ENCODE measurements at regions not wholly inside any gene's neighbourhood (a gene's known extent, or its start where the extent isn't known, plus 50 kb on each side); places are given as distances from the start of the nearest gene placed in this dataset.

DNA sequence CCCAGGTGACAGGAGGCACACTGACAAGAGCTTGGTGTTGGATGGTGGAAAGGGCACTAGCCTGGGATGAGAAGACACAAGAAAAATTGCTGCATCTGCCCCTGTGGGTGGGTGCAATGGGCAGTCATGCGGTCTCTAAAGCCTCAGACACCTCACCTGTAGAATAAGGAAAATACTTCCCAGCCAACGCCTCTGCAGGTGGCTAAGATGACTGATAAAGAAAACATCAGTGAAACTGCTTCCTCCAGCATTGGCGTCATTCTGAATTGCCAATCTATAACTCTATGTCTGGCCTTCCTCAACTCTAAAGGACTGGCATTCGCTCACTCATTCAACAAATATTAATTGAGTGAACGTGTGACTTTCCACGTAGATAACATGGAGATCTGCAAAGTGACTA is 100.4 kb upstream of the F3 start:
- H2BK5ac ChIP-seq (ENCODE audit: low read depth, low read length, poor library complexity) = no peak overlapping the region
- no peaks in the 10 kb centered on the region for H3K27me3 ChIP-seq (ENCODE audit: insufficient read depth, low read length)
- WGBS (ENCODE audit: extremely low coverage, insufficient coverage, insufficient read length) = no CpG with 5 or more reads among the region's 6 CpGs
- no peak overlapping the region for H3K9ac ChIP-seq (ENCODE audit: low read length)
- H3K18ac ChIP-seq (ENCODE audit: low read length) = no peak overlapping the region
- H2AK5ac ChIP-seq (ENCODE audit: low read length) = no peak overlapping the region
- H3K4ac ChIP-seq (ENCODE audit: low read depth, low read length) = no peak overlapping the region
- no peak overlapping the region for H3K4me3 ChIP-seq (ENCODE audit: low read depth, low read length)
- no peak overlapping the region for H3K4me2 ChIP-seq (ENCODE audit: low read length)
- H3K4me1 ChIP-seq (ENCODE audit: control insufficient read depth in 1 of 2, insufficient read depth in 2 of 2, low read length in 2 of 2) = peaks cover 7 to 9% of the 10 kb centered on the region in 2 experiments
- no peak overlapping the region for H2BK120ac ChIP-seq (ENCODE audit: insufficient read depth, low read length, poor library complexity)
- H2BK12ac ChIP-seq (ENCODE audit: low read length) = no peak overlapping the region
- H3K36me3 ChIP-seq (ENCODE audit: control insufficient read depth in 1 of 2, insufficient read depth in 2 of 2, low read length in 2 of 2) = no peaks in the 10 kb centered on the region
- peak; percentile 72 to 79 for DNase-seq
- H3K14ac ChIP-seq (ENCODE audit: low read length) = no peak overlapping the region
- H2AFZ ChIP-seq (ENCODE audit: insufficient read depth, low read length, poor library complexity) = no peak overlapping the region
- no peak overlapping the region for H3K27ac ChIP-seq (ENCODE audit: low read depth, low read length)
- peaks cover 4% of the 10 kb centered on the region for H3K79me1 ChIP-seq (ENCODE audit: low read length)
- H3K79me2 ChIP-seq (ENCODE audit: control insufficient read depth, insufficient read depth, low read length, poor library complexity) = no peaks in the 10 kb centered on the region
- no peak overlapping the region for H4K8ac ChIP-seq (ENCODE audit: low read depth, low read length)
- H3K23ac ChIP-seq (ENCODE audit: low read length) = no peak overlapping the region
- no peak overlapping the region for H4K12ac ChIP-seq (ENCODE audit: low read depth, low read length)
- no peaks in the 10 kb centered on the region for H3K9me3 ChIP-seq (ENCODE audit: insufficient read depth, low read depth, low read length)
- no peak overlapping the region for H4K91ac ChIP-seq (ENCODE audit: low read depth, low read length)

DNA sequence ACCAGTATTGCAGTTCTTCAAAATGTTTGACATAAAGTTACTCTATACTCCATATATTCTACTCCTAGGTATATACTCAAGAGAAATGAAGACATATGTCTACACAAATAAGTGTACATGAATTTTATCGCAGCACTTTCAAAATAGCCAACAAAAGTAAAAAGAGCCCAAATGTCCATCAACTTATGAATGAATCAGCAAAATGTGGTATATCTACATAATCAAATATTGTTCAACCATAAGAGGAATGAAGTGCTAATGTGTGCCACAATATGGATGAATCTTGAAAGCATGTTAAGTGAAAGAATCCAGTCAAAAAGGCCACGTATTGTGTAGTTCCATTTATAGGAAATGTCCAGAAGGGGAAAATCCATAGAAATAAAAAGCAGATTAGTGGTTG is 98.6 kb upstream of the F3 start:
- Histone ChIP-seq H3K79me2 (ENCODE audit: control insufficient read depth, insufficient read depth, low read length, poor library complexity) (no peaks in the 10 kb centered on the region), H4K12ac (ENCODE audit: low read depth, low read length) (no peak overlapping the region), H3K14ac (ENCODE audit: low read length) (no peak overlapping the region), H2BK120ac (ENCODE audit: insufficient read depth, low read length, poor library complexity) (no peak overlapping the region), H3K23ac (ENCODE audit: low read length) (no peak overlapping the region), H2AFZ (ENCODE audit: insufficient read depth, low read length, poor library complexity) (no peak overlapping the region), H3K4me2 (ENCODE audit: low read length) (no peak overlapping the region), H3K4ac (ENCODE audit: low read depth, low read length) (no peak overlapping the region), H2AK5ac (ENCODE audit: low read length) (no peak overlapping the region), H3K4me1 (ENCODE audit: control insufficient read depth in 1 of 2, insufficient read depth in 2 of 2, low read length in 2 of 2) (peaks cover 3 to 5% of the 10 kb centered on the region in 2 experiments), H3K9me3 (ENCODE audit: insufficient read depth, low read depth, low read length) (no peaks in the 10 kb centered on the region), H3K36me3 (ENCODE audit: control insufficient read depth in 1 of 2, insufficient read depth in 2 of 2, low read length in 2 of 2) (no peaks in the 10 kb centered on the region), H3K4me3 (ENCODE audit: low read depth, low read length) (no peak overlapping the region), H2BK5ac (ENCODE audit: low read depth, low read length, poor library complexity) (no peak overlapping the region), H3K18ac (ENCODE audit: low read length) (no peak overlapping the region), H4K8ac (ENCODE audit: low read depth, low read length) (no peak overlapping the region), H2BK12ac (ENCODE audit: low read length) (no peak overlapping the region), H3K9ac (ENCODE audit: low read length) (no peak overlapping the region), H3K27me3 (ENCODE audit: insufficient read depth, low read length) (no peaks in the 10 kb centered on the region), H4K91ac (ENCODE audit: low read depth, low read length) (no peak overlapping the region), H3K27ac (ENCODE audit: low read depth, low read length) (no peak overlapping the region), H3K79me1 (ENCODE audit: low read length) (peaks cover 6% of the 10 kb centered on the region)
- WGBS (ENCODE audit: extremely low coverage, insufficient coverage, insufficient read length) = no CpG with 5 or more reads among the region's 2 CpGs
- no peak for DNase-seq

DNA sequence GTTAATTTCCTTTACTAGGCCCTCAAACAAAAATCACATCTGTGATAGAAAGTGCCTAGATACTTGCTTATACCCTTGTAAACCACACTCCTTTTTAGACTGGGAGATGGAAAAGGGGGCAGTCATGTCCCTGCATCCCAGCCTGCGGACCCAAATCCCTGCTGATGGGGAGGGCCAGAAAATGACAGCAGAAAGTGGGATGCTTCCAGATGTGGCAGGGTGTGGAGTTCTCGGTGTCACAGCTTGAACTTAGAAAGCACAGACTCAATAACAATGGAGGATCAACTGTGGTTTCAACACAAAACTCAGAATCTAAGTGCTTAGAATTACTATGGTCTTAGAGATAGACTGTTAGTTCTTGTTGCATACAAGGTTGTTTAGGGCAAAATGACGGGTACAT is 95.6 kb upstream of the F3 start:
- DNase-seq = no peak
- no CpG with 5 or more reads among the region's 3 CpGs for WGBS (ENCODE audit: extremely low coverage, insufficient coverage, insufficient read length)
- Histone ChIP-seq H3K36me3 (ENCODE audit: control insufficient read depth in 1 of 2, insufficient read depth in 2 of 2, low read length in 2 of 2) (no peaks in the 10 kb centered on the region), H2BK120ac (ENCODE audit: insufficient read depth, low read length, poor library complexity) (no peak overlapping the region), H3K79me2 (ENCODE audit: control insufficient read depth, insufficient read depth, low read length, poor library complexity) (no peaks in the 10 kb centered on the region), H4K8ac (ENCODE audit: low read depth, low read length) (no peak overlapping the region), H3K79me1 (ENCODE audit: low read length) (peaks cover 3% of the 10 kb centered on the region), H3K23ac (ENCODE audit: low read length) (no peak overlapping the region), H3K27ac (ENCODE audit: low read depth, low read length) (no peak overlapping the region), H4K91ac (ENCODE audit: low read depth, low read length) (no peak overlapping the region), H3K4me2 (ENCODE audit: low read length) (no peak overlapping the region), H3K4ac (ENCODE audit: low read depth, low read length) (no peak overlapping the region), H4K12ac (ENCODE audit: low read depth, low read length) (no peak overlapping the region), H3K18ac (ENCODE audit: low read length) (no peak overlapping the region), H3K9ac (ENCODE audit: low read length) (no peak overlapping the region), H2AFZ (ENCODE audit: insufficient read depth, low read length, poor library complexity) (no peak overlapping the region), H3K27me3 (ENCODE audit: insufficient read depth, low read length) (no peaks in the 10 kb centered on the region), H2AK5ac (ENCODE audit: low read length) (no peak overlapping the region), H3K9me3 (ENCODE audit: insufficient read depth, low read depth, low read length) (no peaks in the 10 kb centered on the region), H3K4me1 (ENCODE audit: control insufficient read depth in 1 of 2, insufficient read depth in 2 of 2, low read length in 2 of 2) (peaks cover 0 to 2% of the 10 kb centered on the region in 2 experiments), H2BK5ac (ENCODE audit: low read depth, low read length, poor library complexity) (no peak overlapping the region), H2BK12ac (ENCODE audit: low read length) (no peak overlapping the region), H3K14ac (ENCODE audit: low read length) (no peak overlapping the region), H3K4me3 (ENCODE audit: low read depth, low read length) (no peak overlapping the region)

GRCh38 chr1:94636624-94637023 is 95.1 kb upstream of the F3 start:
- H3K79me2 ChIP-seq (ENCODE audit: control insufficient read depth, insufficient read depth, low read length, poor library complexity) = no peaks in the 10 kb centered on the region
- H3K79me1 ChIP-seq (ENCODE audit: low read length) = peaks cover 3% of the 10 kb centered on the region
- no peak overlapping the region for H2BK120ac ChIP-seq (ENCODE audit: insufficient read depth, low read length, poor library complexity)
- H2AFZ ChIP-seq (ENCODE audit: insufficient read depth, low read length, poor library complexity) = no peak overlapping the region
- H4K91ac ChIP-seq (ENCODE audit: low read depth, low read length) = no peak overlapping the region
- no peak overlapping the region for H3K18ac ChIP-seq (ENCODE audit: low read length)
- H3K14ac ChIP-seq (ENCODE audit: low read length) = no peak overlapping the region
- H3K4ac ChIP-seq (ENCODE audit: low read depth, low read length) = no peak overlapping the region
- H2BK12ac ChIP-seq (ENCODE audit: low read length) = no peak overlapping the region
- H2AK5ac ChIP-seq (ENCODE audit: low read length) = no peak overlapping the region
- no peak overlapping the region for H4K8ac ChIP-seq (ENCODE audit: low read depth, low read length)
- H3K4me2 ChIP-seq (ENCODE audit: low read length) = no peak overlapping the region
- H4K12ac ChIP-seq (ENCODE audit: low read depth, low read length) = no peak overlapping the region
- DNase-seq = no peak
- no peak overlapping the region for H3K9ac ChIP-seq (ENCODE audit: low read length)
- peaks cover 0 to 2% of the 10 kb centered on the region in 2 experiments for H3K4me1 ChIP-seq (ENCODE audit: control insufficient read depth in 1 of 2, insufficient read depth in 2 of 2, low read length in 2 of 2)
- H3K4me3 ChIP-seq (ENCODE audit: low read depth, low read length) = no peak overlapping the region
- H3K27me3 ChIP-seq (ENCODE audit: insufficient read depth, low read length) = no peaks in the 10 kb centered on the region
- no peak overlapping the region for H3K23ac ChIP-seq (ENCODE audit: low read length)
- WGBS (ENCODE audit: extremely low coverage, insufficient coverage, insufficient read length) = no CpG with 5 or more reads among the region's 3 CpGs
- no peak overlapping the region for H3K27ac ChIP-seq (ENCODE audit: low read depth, low read length)
- H3K9me3 ChIP-seq (ENCODE audit: insufficient read depth, low read depth, low read length) = no peaks in the 10 kb centered on the region
- no peaks in the 10 kb centered on the region for H3K36me3 ChIP-seq (ENCODE audit: control insufficient read depth in 1 of 2, insufficient read depth in 2 of 2, low read length in 2 of 2)
- no peak overlapping the region for H2BK5ac ChIP-seq (ENCODE audit: low read depth, low read length, poor library complexity)
